ENCODE measurements at regions not wholly inside any gene's neighbourhood (a gene's known extent, or its start where the extent isn't known, plus 50 kb on each side); places are given as distances from the start of the nearest gene placed in this dataset.

DNA sequence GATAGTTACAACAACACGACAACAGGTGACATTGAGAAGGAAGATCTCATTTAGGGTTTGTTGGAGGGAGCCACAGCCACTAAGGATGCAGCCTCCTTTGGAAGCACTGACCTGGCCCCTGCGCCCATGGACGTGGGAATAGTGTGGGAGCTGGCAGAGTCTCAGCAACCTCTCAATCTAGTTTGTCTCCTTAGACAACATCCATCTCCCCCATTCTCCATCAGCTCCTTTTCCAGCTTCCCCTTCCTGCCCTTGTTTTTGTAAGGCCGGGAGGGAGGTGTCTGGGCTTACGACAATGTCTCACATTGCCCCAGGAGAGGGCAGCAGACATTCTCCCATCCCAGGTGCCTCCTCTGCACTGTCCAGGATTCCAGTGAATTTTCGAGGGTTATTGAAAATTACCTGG is 170.2 kb upstream of the PZP start:
- no peak for TF ChIP-seq POLR2A (IDR thresholded peaks at IDR 0.05)
- no peak for TF ChIP-seq CTCF (IDR thresholded peaks at IDR 0.05)
